Endothelial cell of umbilical vein (primary cell): ENCODE measurements at regions not wholly inside any gene's neighbourhood (a gene's known extent, or its start where the extent isn't known, plus 50 kb on each side); places are given as distances from the start of the nearest gene placed in this dataset. TPM values are rescaled to one million over a fixed set of nuclear protein-coding genes. Genes with fewer than 3 reads are reported as not detected.
"Not testable (repeated sequence)": the region's sequence is repeated elsewhere in the genome, so short reads cannot be mapped to it uniquely, and the experiment has no call there.

ENCODE experiments used
- BruUV-seq: library from RNA; stranded (reverse); fragments of 400-500 nt; replicated peaks from 2 replicates; lab custom pipeline; 2021; lab: Mats Ljungman, UMichigan
- CTCF ChIA-PET: fragments of 300-600, 350-600 bp; sonication (Branson Sonifier 250); formaldehyde crosslinking; loops from one replicate; lab custom pipeline; 2021; ENCODE audit warnings: antibody characterized with exemption, inconsistent platforms; lab: Charles Lee
- POLR2A ChIA-PET: fragments of 300-600, 350-600 bp; sonication (Branson Sonifier 250); formaldehyde crosslinking; loops from one replicate; lab custom pipeline; 2021; ENCODE audit warnings: antibody characterized with exemption, inconsistent platforms; lab: Charles Lee
- DNase-seq: peaks from one replicate; pipeline ENCODE4 v3.0.0-alpha.2; 2011; ENCODE audit warnings: low read depth, low spot score
- FAIRE-seq: peaks from 2 replicates; lab custom pipeline; 2011; peaks lifted over from hg19 to GRCh38; lab: Jason Lieb, UNC
- H2AFZ ChIP-seq: 2 replicates; pipeline ENCODE4 v1.6.0; 2012; ENCODE audit warnings: low read depth, low read length, control low read depth, inconsistent platforms
- H3K27ac ChIP-seq: 2 replicates; pipeline ENCODE4 v1.5.1; 2011; ENCODE audit warnings: low read depth, mild to moderate bottlenecking, control low read depth, low read length, moderate library complexity; ENCODE audit not compliant: insufficient read depth
- H3K27me3 ChIP-seq, 2 experiments: 2 replicates each; pipeline versions ENCODE4 v1.6.0 to v1.6.1; 2011; ENCODE audit warnings: low read length in 2 of 2, mixed read lengths in 1 of 2; ENCODE audit not compliant: control insufficient read depth in 2 of 2, insufficient read depth in 2 of 2
- H3K36me3 ChIP-seq, 2 experiments: 2 replicates in 1 of 2; 3 replicates in 1 of 2; pipeline ENCODE4 v1.5.1; 2011; ENCODE audit warnings: low read length in 2 of 2, mild to moderate bottlenecking in 1 of 2, moderate library complexity in 1 of 2; ENCODE audit not compliant: control insufficient read depth in 2 of 2, insufficient read depth in 2 of 2; ENCODE audit errors: extremely low read depth in 1 of 2
- H3K4me1 ChIP-seq: 3 replicates; pipeline ENCODE4 v1.5.1; 2011; ENCODE audit warnings: mild to moderate bottlenecking, low read length; ENCODE audit not compliant: control insufficient read depth, insufficient read depth; ENCODE audit errors: extremely low read depth
- H3K4me2 ChIP-seq: 2 replicates; pipeline ENCODE4 v1.6.1; 2011; ENCODE audit warnings: low read length, control low read depth, mixed read lengths; ENCODE audit not compliant: insufficient read depth
- H3K4me3 ChIP-seq, 3 experiments: fragments of 200-600 bp in 1 of 3; sonication (generic), shearing (Covaris generic) in 1 of 3; replicated peaks in 1 of 3; 2 replicates each; pipeline ENCODE4 v1.5.1; 2011 to 2016; ENCODE audit warnings: control low read depth in 3 of 3, low read length in 3 of 3, mild to moderate bottlenecking in 2 of 3, inconsistent platforms in 1 of 3, low read depth in 1 of 3, moderate library complexity in 1 of 3; ENCODE audit not compliant: insufficient read depth in 1 of 3
- H3K79me2 ChIP-seq: 2 replicates; pipeline ENCODE4 v1.6.0; 2012; ENCODE audit warnings: low read length, inconsistent platforms; ENCODE audit not compliant: control insufficient read depth, insufficient read depth
- H3K9ac ChIP-seq: replicated peaks from 2 replicates; pipeline ENCODE3; 2011; ENCODE audit warnings: low read length, control low read depth; ENCODE audit not compliant: insufficient read depth; ENCODE audit errors: extremely low read depth
- H3K9me1 ChIP-seq: replicated peaks from 3 replicates; pipeline ENCODE4 v1.6.0; 2011; ENCODE audit warnings: mild to moderate bottlenecking, low read length; ENCODE audit not compliant: control insufficient read depth, insufficient read depth; ENCODE audit errors: extremely low read depth
- H3K9me3 ChIP-seq: replicated peaks from 2 replicates; pipeline ENCODE4 v1.5.1; 2012; ENCODE audit warnings: low read length, inconsistent platforms; ENCODE audit not compliant: control insufficient read depth, insufficient read depth
- H4K20me1 ChIP-seq: replicated peaks from 2 replicates; pipeline ENCODE3; 2011; ENCODE audit warnings: mild to moderate bottlenecking, low read length; ENCODE audit not compliant: control insufficient read depth, insufficient read depth; ENCODE audit errors: extremely low read depth
- dilution Hi-C: fragments of 300-500 bp; cut with MboI; formaldehyde crosslinking; loops from one replicate; pipeline ENCODE4 v1.15.0; 2019; ENCODE audit warnings: low sequenced_read_pairs; ENCODE audit not compliant: extremely low pct_ligation_motif_present
- intact Hi-C: fragments of 100-400 bp; cut with micrococcal nuclease; formaldehyde crosslinking; loops from one replicate; pipeline ENCODE4 v1.10.0; 2022
- small RNA-seq: library from RNA; depleted of rRNA; stranded (forward); fragments of <200 nt; gene quantifications from one replicate; pipeline ENCODE3, GENCODE V24; 2012; ENCODE audit warnings: low replicate concordance, low read depth; ENCODE audit not compliant: insufficient read depth, insufficient read length

- POLR2A ChIA-PET, FAIRE-seq, H3K4me2 ChIP-seq: not testable (repeated sequence)
Measured at GRCh38 chrX:87448613-87449012, 69.0 kb upstream of the KLHL4 start.

GRCh38 chrX:87465757-87466156 is 51.8 kb upstream of the KLHL4 start:
- H3K36me3 ChIP-seq, H2AFZ ChIP-seq, DNase-seq, H3K4me1 ChIP-seq, H3K9me3 ChIP-seq, dilution Hi-C loops, BruUV-seq, POLR2A ChIA-PET, H3K9me1 ChIP-seq, H3K4me3 ChIP-seq, intact Hi-C loops, H3K4me2 ChIP-seq, FAIRE-seq, H4K20me1 ChIP-seq, H3K79me2 ChIP-seq, H3K27me3 ChIP-seq, H3K9ac ChIP-seq, CTCF ChIA-PET, H3K27ac ChIP-seq: not testable (repeated sequence)

More at GRCh38 chrX:87448613-87449012, 69.0 kb upstream of the KLHL4 start:
- dilution Hi-C loops, H4K20me1 ChIP-seq, H3K9me1 ChIP-seq, H2AFZ ChIP-seq, BruUV-seq, H3K4me3 ChIP-seq, H3K4me1 ChIP-seq, H3K79me2 ChIP-seq, H3K27ac ChIP-seq, intact Hi-C loops, CTCF ChIA-PET, H3K36me3 ChIP-seq, H3K9ac ChIP-seq, H3K9me3 ChIP-seq, H3K27me3 ChIP-seq, DNase-seq: not testable (repeated sequence)

Small RNA genes lying in the stretch of these regions (small RNA-seq; reads per million reads assigned to genes)
- not detected for gene Z96811.1
